Parathyroid adenoma (tissue), 2 donors: ENCODE measurements at regions not wholly inside any gene's neighbourhood (a gene's known extent, or its start where the extent isn't known, plus 50 kb on each side); places are given as distances from the start of the nearest gene placed in this dataset.

Source experiments
- H2AFZ ChIP-seq: fragments of 300-600 bp; sonication (generic); one replicate; pipeline ENCODE4 v1.7.0; 2017; ENCODE audit warnings: antibody characterized with exemption, mild to moderate bottlenecking
- H3K27ac ChIP-seq: fragments of 300-600 bp; sonication (generic); one replicate; pipeline ENCODE4 v1.7.0; 2017
- H3K27me3 ChIP-seq: fragments of 300-600 bp; sonication (generic); one replicate; pipeline ENCODE4 v1.7.0; 2017; ENCODE audit warnings: low read length; ENCODE audit not compliant: control insufficient read depth, insufficient read depth
- H3K36me3 ChIP-seq: fragments of 300-600 bp; sonication (generic); one replicate; pipeline ENCODE4 v1.7.0; 2017; ENCODE audit warnings: low read length; ENCODE audit not compliant: control insufficient read depth, insufficient read depth
- H3K4me1 ChIP-seq: fragments of 300-600 bp; sonication (generic); one replicate; pipeline ENCODE4 v1.7.0; 2017; ENCODE audit warnings: control low read depth
- H3K4me2 ChIP-seq: fragments of 300-600 bp; sonication (generic); one replicate; pipeline ENCODE4 v1.7.0; 2017; ENCODE audit warnings: low read length
- H3K4me3 ChIP-seq: fragments of 300-600 bp; sonication (generic); one replicate; pipeline ENCODE4 v1.7.0; 2017; ENCODE audit warnings: low read depth, low read length
- H3K79me2 ChIP-seq: fragments of 300-600 bp; sonication (generic); one replicate; pipeline ENCODE4 v1.7.0; 2017; ENCODE audit warnings: control low read depth
- H3K9ac ChIP-seq: fragments of 300-600 bp; sonication (generic); one replicate; pipeline ENCODE4 v1.7.0; 2017; ENCODE audit warnings: mild to moderate bottlenecking
- H3K9me3 ChIP-seq: fragments of 300-600 bp; sonication (generic); one replicate; pipeline ENCODE4 v1.7.0; 2017; ENCODE audit warnings: low read length; ENCODE audit not compliant: control insufficient read depth
- TF ChIP-seq, protein P1 (sequence below): fragments of 300-600 bp; sonication (generic); IDR thresholded peaks from one replicate; pipeline ENCODE4 v1.7.0; 2017; ENCODE audit warnings: antibody characterized with exemption, mild to moderate bottlenecking
- donor health status: primary hyperparathyroidism.

- Histone ChIP-seq H3K36me3 (no peaks in the 10 kb centered on the region), H3K9ac (no peak overlapping the region), H3K27ac (no peak overlapping the region), H3K9me3 (no peaks in the 10 kb centered on the region), H3K4me3 (no peak overlapping the region), H3K79me2 (no peaks in the 10 kb centered on the region), H3K4me2 (no peak overlapping the region), H3K4me1 (no peaks in the 10 kb centered on the region), H3K27me3 (no peaks in the 10 kb centered on the region), H2AFZ (no peak overlapping the region)
- TF ChIP-seq, protein P1, sequence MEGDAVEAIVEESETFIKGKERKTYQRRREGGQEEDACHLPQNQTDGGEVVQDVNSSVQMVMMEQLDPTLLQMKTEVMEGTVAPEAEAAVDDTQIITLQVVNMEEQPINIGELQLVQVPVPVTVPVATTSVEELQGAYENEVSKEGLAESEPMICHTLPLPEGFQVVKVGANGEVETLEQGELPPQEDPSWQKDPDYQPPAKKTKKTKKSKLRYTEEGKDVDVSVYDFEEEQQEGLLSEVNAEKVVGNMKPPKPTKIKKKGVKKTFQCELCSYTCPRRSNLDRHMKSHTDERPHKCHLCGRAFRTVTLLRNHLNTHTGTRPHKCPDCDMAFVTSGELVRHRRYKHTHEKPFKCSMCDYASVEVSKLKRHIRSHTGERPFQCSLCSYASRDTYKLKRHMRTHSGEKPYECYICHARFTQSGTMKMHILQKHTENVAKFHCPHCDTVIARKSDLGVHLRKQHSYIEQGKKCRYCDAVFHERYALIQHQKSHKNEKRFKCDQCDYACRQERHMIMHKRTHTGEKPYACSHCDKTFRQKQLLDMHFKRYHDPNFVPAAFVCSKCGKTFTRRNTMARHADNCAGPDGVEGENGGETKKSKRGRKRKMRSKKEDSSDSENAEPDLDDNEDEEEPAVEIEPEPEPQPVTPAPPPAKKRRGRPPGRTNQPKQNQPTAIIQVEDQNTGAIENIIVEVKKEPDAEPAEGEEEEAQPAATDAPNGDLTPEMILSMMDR, result no peak
Observed at GRCh38 chr10:8499752-8500390, 445.4 kb downstream of the GATA3 start.

GRCh38 chr10:8502573-8502972 lies 448.1 kb downstream of the GATA3 start:
- Histone ChIP-seq H3K9ac (no peak overlapping the region), H2AFZ (no peak overlapping the region), H3K9me3 (no peaks in the 10 kb centered on the region), H3K4me3 (no peak overlapping the region), H3K36me3 (no peaks in the 10 kb centered on the region), H3K4me2 (no peak overlapping the region), H3K79me2 (no peaks in the 10 kb centered on the region), H3K27me3 (no peaks in the 10 kb centered on the region), H3K4me1 (no peaks in the 10 kb centered on the region), H3K27ac (no peak overlapping the region)
- TF ChIP-seq, protein P1, result no peak

DNA sequence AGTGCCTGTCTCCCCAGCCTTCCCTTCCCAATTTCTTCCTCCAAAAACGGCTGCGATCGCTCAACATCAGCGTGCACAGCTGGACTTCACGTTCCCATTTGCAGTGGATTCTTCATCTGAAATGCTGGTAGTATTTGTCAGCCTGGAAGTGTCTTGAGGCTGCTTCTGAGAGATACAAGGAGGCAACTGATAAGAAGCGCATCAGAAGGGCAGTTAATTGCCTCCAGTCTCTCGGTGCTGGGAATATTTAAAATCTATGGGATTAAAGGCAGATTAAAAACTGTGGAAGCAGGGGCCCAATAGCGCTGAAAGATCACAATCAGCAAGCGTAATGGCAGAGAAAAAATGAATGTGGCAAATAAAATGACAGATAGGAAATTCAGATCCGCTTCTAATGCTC lies 450.0 kb downstream of the GATA3 start:
- no peak overlapping the region for H2AFZ ChIP-seq
- H3K4me3 ChIP-seq, result no peak overlapping the region
- H3K9me3 ChIP-seq, result no peaks in the 10 kb centered on the region
- H3K79me2 ChIP-seq, result no peaks in the 10 kb centered on the region
- H3K27ac ChIP-seq, result no peak overlapping the region
- H3K36me3 ChIP-seq, result no peaks in the 10 kb centered on the region
- H3K4me1 ChIP-seq, result no peaks in the 10 kb centered on the region
- no peaks in the 10 kb centered on the region for H3K27me3 ChIP-seq
- H3K4me2 ChIP-seq, result no peak overlapping the region
- TF ChIP-seq, protein P1, result no peak
- no peak overlapping the region for H3K9ac ChIP-seq

GRCh38 chr10:8507156-8507555 lies 452.7 kb downstream of the GATA3 start:
- H3K9ac ChIP-seq, result no peak overlapping the region
- no peaks in the 10 kb centered on the region for H3K36me3 ChIP-seq
- no peak overlapping the region for H3K27ac ChIP-seq
- TF ChIP-seq, protein P1, result no peak
- no peaks in the 10 kb centered on the region for H3K79me2 ChIP-seq
- H3K27me3 ChIP-seq, result no peaks in the 10 kb centered on the region
- H3K4me1 ChIP-seq, result no peaks in the 10 kb centered on the region
- H3K4me2 ChIP-seq, result no peak overlapping the region
- no peak overlapping the region for H2AFZ ChIP-seq
- H3K4me3 ChIP-seq, result no peak overlapping the region
- no peaks in the 10 kb centered on the region for H3K9me3 ChIP-seq

GRCh38 chr10:8508882-8509281 lies 454.4 kb downstream of the GATA3 start:
- no peak overlapping the region for H3K27ac ChIP-seq
- TF ChIP-seq, protein P1, result no peak
- no peaks in the 10 kb centered on the region for H3K27me3 ChIP-seq
- no peaks in the 10 kb centered on the region for H3K79me2 ChIP-seq
- H3K4me1 ChIP-seq, result no peaks in the 10 kb centered on the region
- H3K9ac ChIP-seq, result no peak overlapping the region
- H3K4me3 ChIP-seq, result no peak overlapping the region
- no peaks in the 10 kb centered on the region for H3K9me3 ChIP-seq
- H3K4me2 ChIP-seq, result no peak overlapping the region
- no peaks in the 10 kb centered on the region for H3K36me3 ChIP-seq
- H2AFZ ChIP-seq, result no peak overlapping the region
